Thyroid gland (tissue), 4 donors: ENCODE measurements at regions not wholly inside any gene's neighbourhood (a gene's known extent, or its start where the extent isn't known, plus 50 kb on each side); places are given as distances from the start of the nearest gene placed in this dataset.

ENCODE experiments used
- DNase-seq, 2 donors: peaks; one replicate each; pipeline ENCODE4 v3.0.0-alpha.2; 2019
- H3K27ac ChIP-seq, 3 donors: fragments of 200-600 bp; sonication (generic); 1 replicate in 2 of 3; 2 replicates in 1 of 3; pipeline ENCODE4 v1.5.1; 2016 to 2019; ENCODE audit warnings: mild to moderate bottlenecking in 1 of 3, moderate library complexity in 1 of 3
- H3K27me3 ChIP-seq: fragments of 200-600 bp; sonication (generic); one replicate; pipeline ENCODE4 v1.5.1; 2019
- H3K36me3 ChIP-seq, 2 donors: fragments of 200-600 bp; sonication (generic); one replicate each; pipeline ENCODE4 v1.5.1; 2016 to 2019
- H3K4me1 ChIP-seq, 2 donors: fragments of 200-600 bp; sonication (generic); one replicate each; pipeline ENCODE4 v1.5.1; 2017 to 2019
- H3K4me3 ChIP-seq, 3 donors: fragments of 200-600 bp; sonication (generic); replicated peaks in 1 of 3; 1 replicate in 2 of 3; 2 replicates in 1 of 3; pipeline ENCODE4 v1.5.1; 2016; ENCODE audit warnings: mild to moderate bottlenecking in 1 of 3
- H3K9me3 ChIP-seq: fragments of 200-600 bp; sonication (generic); one replicate; pipeline ENCODE4 v1.5.1; 2017
- CTCF ChIP-seq, 6 experiments: fragments of 200-600 bp in 3 of 6; fragments of 450-650 bp in 3 of 6; sonication (generic) in 3 of 6; IDR thresholded peaks; one replicate each; pipeline ENCODE4 v1.5.1; 2016 to 2019; ENCODE audit warnings: antibody characterized with exemption in 6 of 6, mild to moderate bottlenecking in 2 of 6, inconsistent platforms in 1 of 6, moderate library complexity in 1 of 6
- POLR2A ChIP-seq, 2 donors: fragments of 450-650 bp; IDR thresholded peaks; one replicate each; pipeline ENCODE4 v1.6.1; 2017; ENCODE audit warnings: antibody characterized with exemption in 2 of 2, mild to moderate bottlenecking in 2 of 2, moderate library complexity in 1 of 2
- WGBS, 2 donors: methylation state at CpG; one replicate each; pipeline ENCODE4 v1.1.5; 2017; 5-methylcytosine and 5-hydroxymethylcytosine counted together
- intact Hi-C: fragments of 100-400 bp; cut with DNase I; formaldehyde crosslinking; loops from one replicate; pipeline ENCODE4 v1.15.1; 2023

GRCh38 chr4:14915018-14915417, 87.3 kb upstream of the CPEB2 start:
- WGBS, 2 donors = 73 to 80% methylated on average over 2 of the region's 2 CpGs
- no peaks in the 10 kb centered on the region for H3K4me1 ChIP-seq
- DNase-seq = no peak
- H3K27ac ChIP-seq = no peak overlapping the region
- H3K27me3 ChIP-seq = no peaks in the 10 kb centered on the region
- H3K9me3 ChIP-seq = no peaks in the 10 kb centered on the region
- no peaks in the 10 kb centered on the region for H3K36me3 ChIP-seq
- TF ChIP-seq CTCF (IDR thresholded peaks at IDR 0.05) (no peak), POLR2A (IDR thresholded peaks at IDR 0.05) (no peak)
- intact Hi-C loops = no loop called here
- no peak overlapping the region for H3K4me3 ChIP-seq

DNA sequence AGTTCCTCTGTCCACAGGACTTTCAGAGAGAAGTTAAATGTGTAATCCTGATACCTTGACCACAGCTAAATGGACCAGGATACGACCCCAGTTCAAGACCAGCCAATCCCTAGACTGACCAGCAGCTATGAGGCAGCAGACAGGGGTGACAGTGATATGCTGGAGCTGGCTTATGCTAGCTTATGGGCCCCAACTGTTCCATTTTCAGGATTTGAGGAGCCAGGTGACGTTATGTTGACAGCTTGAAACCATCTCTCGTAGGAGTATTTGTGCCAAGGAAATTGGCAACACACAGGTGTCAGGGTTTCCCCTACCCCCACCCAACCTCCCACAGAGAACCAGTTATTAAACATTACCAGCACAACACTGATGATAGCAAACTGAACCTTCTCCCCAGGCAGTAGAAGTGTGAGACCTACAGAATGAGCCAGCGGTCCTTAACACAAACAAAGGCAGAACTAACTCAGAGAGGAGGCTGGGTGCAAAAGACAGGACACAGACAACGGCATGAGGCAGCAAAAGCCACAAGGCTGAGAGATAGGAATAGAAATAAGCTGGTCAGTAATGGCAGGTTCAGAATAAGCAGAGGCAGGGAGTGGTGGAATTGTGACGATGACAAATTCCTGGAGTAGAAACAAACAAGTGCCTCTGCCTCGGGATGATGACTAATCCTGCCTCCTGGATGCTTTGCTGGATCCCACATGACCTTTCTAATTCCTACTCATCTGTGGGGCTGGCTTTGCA, 85.6 kb upstream of the CPEB2 start:
- no peak overlapping the region for H3K27ac ChIP-seq
- H3K36me3 ChIP-seq = no peaks in the 10 kb centered on the region
- H3K27me3 ChIP-seq = no peaks in the 10 kb centered on the region
- no peaks in the 10 kb centered on the region for H3K9me3 ChIP-seq
- H3K4me3 ChIP-seq = no peak overlapping the region
- no peaks in the 10 kb centered on the region for H3K4me1 ChIP-seq
- 50 to 59% methylated on average over 7 of the region's 7 CpGs for WGBS, 2 donors
- TF ChIP-seq POLR2A (IDR thresholded peaks at IDR 0.05) (no peak), CTCF (IDR thresholded peaks at IDR 0.05) (no peak)
- intact Hi-C loops = no loop called here
- DNase-seq = no peak

GRCh38 chr4:14917298-14917633, 85.0 kb upstream of the CPEB2 start:
- Histone ChIP-seq H3K27me3 (no peaks in the 10 kb centered on the region), H3K27ac (no peak overlapping the region), H3K36me3 (no peaks in the 10 kb centered on the region), H3K4me1 (no peaks in the 10 kb centered on the region), H3K9me3 (no peaks in the 10 kb centered on the region), H3K4me3 (no peak overlapping the region)
- intact Hi-C loops = no loop called here
- 19 to 30% methylated on average over 1 of the region's 1 CpG for WGBS, 2 donors
- DNase-seq = no peak
- no peak for TF ChIP-seq CTCF (IDR thresholded peaks at IDR 0.05)
- no peak for TF ChIP-seq POLR2A (IDR thresholded peaks at IDR 0.05)

GRCh38 chr4:14918336-14918735, 83.9 kb upstream of the CPEB2 start:
- 65% methylated on average over 4 of the region's 4 CpGs for WGBS, 2 donors
- no peak overlapping the region for H3K27ac ChIP-seq
- intact Hi-C loops = no loop called here
- no peak overlapping the region for H3K4me3 ChIP-seq
- H3K27me3 ChIP-seq = no peaks in the 10 kb centered on the region
- no peaks in the 10 kb centered on the region for H3K36me3 ChIP-seq
- TF ChIP-seq CTCF (IDR thresholded peaks at IDR 0.05) (no peak), POLR2A (IDR thresholded peaks at IDR 0.05) (no peak)
- no peaks in the 10 kb centered on the region for H3K4me1 ChIP-seq
- no peaks in the 10 kb centered on the region for H3K9me3 ChIP-seq
- DNase-seq = no peak

- intact Hi-C loops = no loop called here
- no peak overlapping the region for H3K27ac ChIP-seq
- 90 to 94% methylated on average over 7 of the region's 7 CpGs for WGBS, 2 donors
- TF ChIP-seq POLR2A (IDR thresholded peaks at IDR 0.05) (no peak), CTCF (IDR thresholded peaks at IDR 0.05) (no peak)
- H3K36me3 ChIP-seq = no peaks in the 10 kb centered on the region
- H3K9me3 ChIP-seq = no peaks in the 10 kb centered on the region
- no peaks in the 10 kb centered on the region for H3K4me1 ChIP-seq
- no peak for DNase-seq
- H3K4me3 ChIP-seq = no peak overlapping the region
- H3K27me3 ChIP-seq = no peaks in the 10 kb centered on the region
These were observed 82.5 kb upstream of the CPEB2 start for GRCh38 chr4:14919785-14920184.
